Stimulated activated naive B cell treated with anti-CD40 and anti-IgM and Interleukin-4, amounts not matched to agents 10 μg/mL and 1 μg/mL and 100 μg/mL, for 72 hours (primary cell): ENCODE measurements at regions not wholly inside any gene's neighbourhood (a gene's known extent, or its start where the extent isn't known, plus 50 kb on each side); places are given as distances from the start of the nearest gene placed in this dataset.

Source experiments
- ATAC-seq, 2 donors: fragments of 150-1000 bp; cut with Tn5 transposase; replicated peaks; 2 replicates each; pipeline ENCODE4 v1.10.0; 2021; ENCODE audit warnings: moderate library complexity in 1 of 2
- DNase-seq: peaks from one replicate; pipeline ENCODE4 v3.0.0; 2021
- H3K27ac Mint-ChIP-seq: one replicate; pipeline ENCODE4 v1.8.0; 2022; ENCODE audit warnings: mild to moderate bottlenecking, mixed read lengths
- H3K27me3 Mint-ChIP-seq, 2 donors: one replicate each; pipeline ENCODE4 v1.8.0; 2022; ENCODE audit warnings: mixed read lengths in 2 of 2
- H3K36me3 Mint-ChIP-seq, 2 donors: one replicate each; pipeline ENCODE4 v1.8.0; 2022; ENCODE audit warnings: mixed read lengths in 2 of 2, mild to moderate bottlenecking in 1 of 2
- H3K4me1 Mint-ChIP-seq, 2 donors: one replicate each; pipeline ENCODE4 v1.8.0; 2022; ENCODE audit warnings: mixed read lengths in 2 of 2, mild to moderate bottlenecking in 1 of 2
- H3K4me3 Mint-ChIP-seq, 2 donors: one replicate each; pipeline ENCODE4 v1.8.0; 2022; ENCODE audit warnings: mild to moderate bottlenecking in 2 of 2, mixed read lengths in 2 of 2, moderate library complexity in 1 of 2
- H3K9me3 Mint-ChIP-seq, 2 donors: one replicate each; pipeline ENCODE4 v1.8.0; 2022; ENCODE audit warnings: mixed read lengths in 2 of 2, mild to moderate bottlenecking in 1 of 2

DNA sequence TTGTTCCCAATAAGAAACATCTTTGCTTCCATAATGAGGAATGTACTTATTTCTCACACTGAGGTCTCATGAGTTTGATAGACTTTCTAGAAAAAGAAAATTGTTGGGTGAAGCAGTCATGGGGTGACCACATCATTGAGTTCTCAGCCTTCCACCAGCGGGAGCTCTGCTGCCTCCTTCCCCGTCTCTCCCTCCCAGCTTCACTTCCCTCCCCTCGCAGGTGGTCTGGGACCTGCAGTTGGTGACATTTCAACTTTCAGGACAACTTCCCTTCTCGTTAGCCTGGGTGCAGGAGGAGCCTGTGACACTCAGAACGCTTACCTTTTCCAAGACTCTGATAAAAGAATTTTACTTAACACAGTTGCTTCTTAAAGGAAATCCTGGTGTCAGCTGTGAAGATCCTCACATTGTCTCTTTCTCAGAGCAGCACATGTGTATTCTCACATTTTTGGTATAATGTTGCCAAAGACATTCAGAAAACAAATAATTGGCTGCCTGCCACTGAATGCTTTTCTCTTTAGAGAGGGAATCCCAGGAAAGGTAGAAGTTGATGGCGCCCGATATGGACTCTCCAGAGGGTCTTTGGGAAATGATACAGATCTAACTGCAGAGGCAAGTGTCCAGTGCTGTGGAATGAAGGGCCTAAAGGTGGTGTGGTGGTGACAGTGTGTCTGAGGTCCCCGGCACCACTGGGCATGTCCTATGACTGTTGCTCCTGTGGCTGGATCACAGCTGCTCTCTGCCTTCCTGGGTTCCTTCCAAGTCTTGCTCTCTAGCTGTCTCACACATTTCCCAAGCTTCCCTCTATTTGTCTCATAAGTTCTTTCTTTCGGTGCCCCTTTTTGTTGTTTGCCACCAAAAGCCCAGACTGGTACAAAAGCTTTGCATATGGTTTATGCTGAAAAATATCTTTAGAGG lies 238.1 kb downstream of the GAS1 start:
- DNase-seq (no peak), ATAC-seq (no peak)
- H3K9me3 Mint-ChIP-seq = no peaks in the 10 kb centered on the region
- H3K27me3 Mint-ChIP-seq = peaks cover 0 to 4% of the 10 kb centered on the region in 2 donors
- no peak overlapping the region for H3K4me3 Mint-ChIP-seq
- no peaks in the 10 kb centered on the region for H3K36me3 Mint-ChIP-seq
- H3K4me1 Mint-ChIP-seq = no peaks in the 10 kb centered on the region
- no peak overlapping the region for H3K27ac Mint-ChIP-seq

DNA sequence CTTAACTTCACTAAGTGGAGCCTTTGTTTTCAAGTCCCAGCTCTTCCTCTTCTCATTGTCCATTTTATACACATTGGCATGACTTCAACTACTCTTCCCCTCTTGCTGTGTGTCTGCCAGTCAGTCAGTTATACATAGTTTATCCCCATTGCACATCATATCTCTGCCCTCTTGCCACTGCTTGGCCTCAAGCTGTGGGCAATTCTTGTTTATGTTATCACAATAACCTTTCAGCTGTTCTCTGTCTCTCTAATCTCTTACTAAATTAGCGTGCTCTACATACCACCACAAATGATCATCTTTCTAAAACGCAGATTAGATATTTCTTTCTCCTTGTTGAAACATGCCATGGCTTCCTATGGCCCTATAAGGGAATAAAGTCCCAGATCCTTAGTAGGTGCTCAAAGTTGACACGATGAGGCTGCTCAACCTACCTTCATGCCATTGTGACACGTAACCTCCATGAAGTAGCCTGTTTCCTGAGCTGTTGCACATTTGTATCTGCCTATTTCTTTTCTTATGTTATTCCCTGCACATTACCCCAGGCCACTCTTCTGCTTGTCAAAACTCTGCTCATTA lies 239.3 kb downstream of the GAS1 start:
- ATAC-seq (no peak), DNase-seq (no peak)
- Mint-ChIP-seq H3K36me3 (no peaks in the 10 kb centered on the region), H3K9me3 (no peaks in the 10 kb centered on the region), H3K4me1 (no peaks in the 10 kb centered on the region), H3K27me3 (peaks cover 0 to 4% of the 10 kb centered on the region in 2 donors), H3K27ac (no peak overlapping the region), H3K4me3 (no peak overlapping the region)

DNA sequence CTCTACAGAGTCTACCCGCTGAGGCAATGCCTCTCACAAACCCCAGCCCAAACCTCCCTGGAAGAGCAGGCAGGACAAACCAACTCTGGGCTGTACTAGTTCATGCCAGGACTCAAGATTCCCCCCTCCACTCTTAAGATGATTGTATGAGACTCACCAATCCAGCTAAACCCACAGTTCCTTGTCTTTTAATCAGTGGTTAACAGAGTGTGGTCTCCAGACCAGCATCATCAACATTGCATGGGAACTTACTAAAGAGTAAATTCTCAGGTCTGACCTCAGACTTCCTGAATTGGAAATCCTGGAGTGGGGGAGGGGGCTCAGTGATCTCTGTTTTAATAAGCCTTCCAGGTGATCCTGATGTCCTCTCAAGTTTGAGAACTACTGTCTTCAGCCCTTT lies 240.9 kb downstream of the GAS1 start:
- ATAC-seq (no peak), DNase-seq (no peak)
- Mint-ChIP-seq H3K27me3 (peaks cover 0 to 4% of the 10 kb centered on the region in 2 donors), H3K4me3 (no peak overlapping the region), H3K27ac (no peak overlapping the region), H3K36me3 (no peaks in the 10 kb centered on the region), H3K9me3 (no peaks in the 10 kb centered on the region), H3K4me1 (no peaks in the 10 kb centered on the region)

DNA sequence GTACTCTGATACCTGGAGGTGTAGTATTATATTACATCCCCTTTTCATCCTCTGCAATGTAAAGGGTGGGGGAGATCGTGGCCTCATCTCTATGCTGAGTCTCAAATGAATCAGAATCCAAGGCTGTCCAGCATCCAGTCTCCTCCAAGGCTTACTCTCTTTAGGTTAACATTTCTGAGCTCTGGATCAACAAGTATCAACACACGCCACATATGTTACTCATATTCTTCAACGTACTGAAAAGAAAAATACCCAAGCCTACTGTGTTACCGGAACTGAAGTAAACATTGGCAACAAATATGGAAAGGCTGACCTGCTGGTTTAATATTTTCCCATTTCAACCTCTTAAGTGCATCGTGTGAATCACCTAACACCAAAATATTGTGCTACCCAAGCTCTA lies 241.8 kb downstream of the GAS1 start:
- Mint-ChIP-seq H3K9me3 (peaks cover 0 to 2% of the 10 kb centered on the region in 2 donors), H3K4me3 (no peak overlapping the region), H3K27ac (no peak overlapping the region), H3K36me3 (no peaks in the 10 kb centered on the region), H3K27me3 (peaks cover 0 to 4% of the 10 kb centered on the region in 2 donors), H3K4me1 (no peaks in the 10 kb centered on the region)
- DNase-seq = no peak
- no peak for ATAC-seq

DNA sequence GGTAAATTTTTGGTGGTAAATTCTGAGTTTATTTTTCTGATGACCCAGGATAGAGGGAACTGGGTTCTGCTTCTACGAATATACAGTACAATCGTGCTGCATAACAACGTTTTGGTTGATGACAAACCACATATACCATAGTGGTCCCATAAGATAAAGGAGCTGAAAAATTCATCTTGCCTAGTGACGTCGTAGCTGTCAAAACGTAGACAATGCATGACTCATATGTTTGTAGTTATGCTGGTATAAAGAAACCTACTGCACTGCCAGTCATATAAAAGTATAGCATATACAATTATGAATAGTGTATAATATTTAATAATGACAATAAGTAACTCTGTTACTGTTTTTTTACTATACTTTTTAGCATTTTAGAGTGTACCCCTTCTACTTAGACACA lies 244.0 kb downstream of the GAS1 start:
- Mint-ChIP-seq H3K27me3 (peaks cover 0 to 4% of the 10 kb centered on the region in 2 donors), H3K9me3 (peaks cover 0 to 2% of the 10 kb centered on the region in 2 donors), H3K27ac (no peak overlapping the region), H3K4me3 (no peak overlapping the region), H3K4me1 (no peaks in the 10 kb centered on the region), H3K36me3 (no peaks in the 10 kb centered on the region)
- ATAC-seq (no peak), DNase-seq (no peak)

DNA sequence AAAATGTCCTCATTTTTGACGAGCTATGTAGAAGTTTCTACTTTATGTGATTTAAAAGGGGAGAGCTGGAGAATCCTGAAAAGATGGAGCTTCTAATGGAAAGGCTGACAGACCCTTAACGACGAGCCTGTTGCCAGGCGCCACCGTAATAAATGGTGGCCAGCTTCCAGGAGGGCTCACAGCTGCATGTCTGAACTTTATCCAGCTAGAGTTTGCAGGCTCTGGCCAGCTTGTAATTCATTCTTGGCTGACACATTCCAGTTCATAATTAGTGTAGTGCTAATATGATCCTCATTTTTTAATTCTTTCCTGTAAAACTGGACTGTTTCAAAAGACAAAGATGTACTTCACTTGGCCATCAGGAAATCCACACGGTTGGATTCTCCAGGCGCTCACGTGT lies 246.7 kb downstream of the GAS1 start:
- Mint-ChIP-seq H3K9me3 (peaks cover 0 to 3% of the 10 kb centered on the region in 2 donors), H3K36me3 (no peaks in the 10 kb centered on the region), H3K4me1 (no peaks in the 10 kb centered on the region), H3K27ac (no peak overlapping the region), H3K27me3 (peaks cover 0 to 4% of the 10 kb centered on the region in 2 donors), H3K4me3 (no peak overlapping the region)
- ATAC-seq = no peak
- no peak for DNase-seq

GRCh38 chr9:86697999-86698398 lies 249.3 kb downstream of the GAS1 start:
- peaks cover 0 to 3% of the 10 kb centered on the region in 2 donors for H3K9me3 Mint-ChIP-seq
- H3K36me3 Mint-ChIP-seq = no peaks in the 10 kb centered on the region
- H3K4me1 Mint-ChIP-seq = no peaks in the 10 kb centered on the region
- H3K27me3 Mint-ChIP-seq = no peaks in the 10 kb centered on the region
- DNase-seq = no peak
- no peak overlapping the region for H3K4me3 Mint-ChIP-seq
- no peak for ATAC-seq
- no peak overlapping the region for H3K27ac Mint-ChIP-seq

- Mint-ChIP-seq H3K4me3 (no peak overlapping the region), H3K27me3 (no peaks in the 10 kb centered on the region), H3K27ac (no peak overlapping the region), H3K9me3 (peaks cover 0 to 3% of the 10 kb centered on the region in 2 donors), H3K36me3 (no peaks in the 10 kb centered on the region), H3K4me1 (no peaks in the 10 kb centered on the region)
- ATAC-seq (no peak), DNase-seq (no peak)
Observed at GRCh38 chr9:86697213-86697612, 250.1 kb downstream of the GAS1 start.

DNA sequence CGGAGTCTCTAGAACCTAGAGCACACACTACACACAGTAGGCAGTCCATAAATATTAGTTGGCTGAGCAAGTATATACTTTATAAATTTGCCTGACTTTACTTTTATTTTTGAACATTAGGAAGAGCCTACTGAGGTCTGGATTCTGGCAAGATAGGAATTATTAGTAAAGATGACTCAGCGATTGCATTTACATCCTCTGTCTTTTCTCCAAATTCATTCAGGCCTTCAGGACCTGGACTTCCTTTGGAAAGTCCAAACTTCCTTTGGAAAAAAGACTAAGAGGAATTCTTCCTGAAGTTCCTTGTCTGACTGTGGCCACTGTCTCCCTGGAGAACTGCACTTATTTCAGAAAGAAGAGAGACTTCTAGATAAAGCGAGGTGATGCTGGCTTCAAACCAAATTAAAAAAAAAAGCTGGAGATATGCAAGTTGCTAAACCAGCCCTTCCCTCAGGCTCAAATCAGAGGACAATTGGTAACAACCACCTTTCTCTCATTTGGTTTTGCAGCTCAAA lies 251.3 kb downstream of the GAS1 start:
- ATAC-seq (no peak), DNase-seq (no peak)
- H3K27ac Mint-ChIP-seq = no peak overlapping the region
- H3K27me3 Mint-ChIP-seq = no peaks in the 10 kb centered on the region
- H3K4me1 Mint-ChIP-seq = no peaks in the 10 kb centered on the region
- H3K9me3 Mint-ChIP-seq = peaks cover 0 to 2% of the 10 kb centered on the region in 2 donors
- H3K4me3 Mint-ChIP-seq = no peak overlapping the region
- no peaks in the 10 kb centered on the region for H3K36me3 Mint-ChIP-seq

DNA sequence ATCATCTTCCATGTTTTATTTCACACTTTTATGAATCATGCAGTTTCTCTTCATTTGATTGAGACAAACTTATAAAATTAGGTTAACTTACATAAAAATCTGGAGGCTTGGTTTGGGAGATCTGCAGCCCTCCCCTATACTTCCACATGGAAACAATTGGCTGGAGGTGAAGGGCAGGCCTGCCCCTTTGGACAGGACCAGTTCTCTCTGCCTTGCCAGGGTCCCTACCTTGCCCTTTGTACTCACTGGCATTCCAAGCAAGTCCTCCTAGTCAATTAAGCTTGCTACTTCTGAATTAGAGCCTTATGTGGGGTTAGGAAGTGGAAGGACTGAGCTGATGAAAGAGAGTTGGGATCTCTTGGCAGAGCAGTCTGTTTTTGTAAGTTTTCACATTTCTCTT lies 257.3 kb downstream of the GAS1 start:
- Mint-ChIP-seq H3K4me3 (no peak overlapping the region), H3K27ac (no peak overlapping the region), H3K4me1 (no peaks in the 10 kb centered on the region), H3K27me3 (no peaks in the 10 kb centered on the region), H3K9me3 (no peaks in the 10 kb centered on the region), H3K36me3 (no peaks in the 10 kb centered on the region)
- DNase-seq = no peak
- no peak for ATAC-seq

DNA sequence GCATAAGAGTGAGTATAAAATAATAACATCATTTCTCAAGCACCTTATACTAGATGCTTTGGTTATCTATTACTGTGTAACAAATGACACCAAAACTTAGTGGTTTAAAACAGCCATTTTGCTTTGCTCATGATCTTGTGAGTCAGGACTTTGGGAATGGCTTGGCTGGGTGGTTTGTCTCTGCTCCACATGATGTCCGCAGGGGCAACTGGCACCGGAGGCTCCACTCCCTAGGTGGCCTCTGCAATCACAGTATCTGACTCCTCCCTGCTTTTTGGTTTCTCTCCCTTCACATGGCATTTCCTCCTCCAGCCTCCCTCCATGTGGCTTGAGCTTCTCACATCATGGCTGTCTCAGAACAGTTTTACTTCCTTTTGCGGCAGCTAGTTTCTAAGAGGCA lies 259.5 kb downstream of the GAS1 start:
- Mint-ChIP-seq H3K36me3 (no peaks in the 10 kb centered on the region), H3K27me3 (no peaks in the 10 kb centered on the region), H3K27ac (no peak overlapping the region), H3K4me1 (no peaks in the 10 kb centered on the region), H3K4me3 (no peak overlapping the region), H3K9me3 (no peaks in the 10 kb centered on the region)
- no peak for ATAC-seq
- no peak for DNase-seq

- DNase-seq (no peak), ATAC-seq (no peak)
- Mint-ChIP-seq H3K9me3 (no peaks in the 10 kb centered on the region), H3K4me1 (no peaks in the 10 kb centered on the region), H3K27me3 (no peaks in the 10 kb centered on the region), H3K4me3 (no peak overlapping the region), H3K27ac (no peak overlapping the region), H3K36me3 (no peaks in the 10 kb centered on the region)
Observed at GRCh38 chr9:86685556-86685955, 261.8 kb downstream of the GAS1 start.

DNA sequence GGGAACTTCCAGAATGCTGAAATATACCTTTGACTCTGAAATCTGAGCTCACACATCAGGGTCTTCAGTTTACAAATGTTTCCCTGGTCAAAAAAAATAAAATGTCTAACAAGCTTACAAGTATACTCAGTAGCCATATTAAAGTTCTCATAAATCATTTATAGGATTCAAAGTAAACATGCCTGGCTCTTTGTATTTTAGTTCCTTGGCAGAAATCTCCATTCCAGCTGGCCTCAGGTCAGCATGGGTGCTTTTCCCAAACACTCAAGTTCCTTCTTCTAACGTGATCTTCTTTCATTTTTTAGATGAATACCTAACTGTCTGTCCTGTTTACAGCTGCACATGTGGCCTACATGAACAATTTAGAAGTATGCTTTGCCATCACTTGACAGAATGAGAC lies 263.2 kb downstream of the GAS1 start:
- Mint-ChIP-seq H3K4me3 (no peak overlapping the region), H3K27ac (no peak overlapping the region), H3K36me3 (no peaks in the 10 kb centered on the region), H3K4me1 (no peaks in the 10 kb centered on the region), H3K27me3 (no peaks in the 10 kb centered on the region), H3K9me3 (no peaks in the 10 kb centered on the region)
- DNase-seq = no peak
- no peak for ATAC-seq

DNA sequence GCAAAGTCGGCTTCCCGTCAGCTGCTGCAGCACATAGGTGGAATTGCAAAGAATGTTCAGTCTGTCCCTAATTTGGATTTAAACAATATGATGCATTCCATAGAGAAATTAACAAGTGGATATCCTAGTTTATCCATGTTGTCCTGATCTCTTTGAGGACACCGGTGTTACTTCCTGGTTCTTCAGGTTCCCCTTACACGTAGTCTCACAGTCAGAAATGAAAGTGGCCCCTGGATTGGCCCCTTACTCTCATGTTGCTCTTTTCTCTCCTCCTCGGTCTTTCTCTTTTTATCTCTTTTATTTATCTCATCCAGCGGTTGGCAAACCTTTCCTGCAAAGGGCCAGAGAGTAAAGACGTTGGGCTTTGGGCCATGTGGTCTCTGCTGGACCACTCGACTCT lies 265.1 kb downstream of the GAS1 start:
- H3K9me3 Mint-ChIP-seq = no peaks in the 10 kb centered on the region
- H3K36me3 Mint-ChIP-seq = no peaks in the 10 kb centered on the region
- no peak for ATAC-seq
- H3K27me3 Mint-ChIP-seq = no peaks in the 10 kb centered on the region
- no peak overlapping the region for H3K4me3 Mint-ChIP-seq
- no peaks in the 10 kb centered on the region for H3K4me1 Mint-ChIP-seq
- H3K27ac Mint-ChIP-seq = no peak overlapping the region
- DNase-seq = no peak

DNA sequence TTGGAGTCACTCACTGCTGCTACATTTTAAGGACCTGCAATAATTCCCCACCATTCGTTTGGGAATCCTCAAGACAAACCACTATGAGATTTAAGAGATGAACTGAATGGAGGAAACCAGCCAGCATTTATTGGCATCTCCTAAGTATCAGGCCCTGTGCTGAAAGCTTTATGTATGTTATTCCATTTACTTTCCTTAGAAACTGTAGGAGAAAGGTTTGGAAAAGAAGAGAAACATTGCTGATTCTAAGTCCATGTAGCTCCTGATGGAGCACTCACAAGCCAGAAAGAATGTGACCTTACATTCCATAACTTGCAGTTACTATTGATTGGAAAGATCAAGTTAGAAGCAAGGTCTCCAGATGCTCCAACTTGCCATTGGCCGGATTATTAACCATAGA lies 267.4 kb downstream of the GAS1 start:
- H3K27ac Mint-ChIP-seq = no peak overlapping the region
- no peaks in the 10 kb centered on the region for H3K36me3 Mint-ChIP-seq
- H3K4me3 Mint-ChIP-seq = no peak overlapping the region
- H3K27me3 Mint-ChIP-seq = no peaks in the 10 kb centered on the region
- H3K4me1 Mint-ChIP-seq = no peaks in the 10 kb centered on the region
- ATAC-seq (no peak), DNase-seq (no peak)
- H3K9me3 Mint-ChIP-seq = no peaks in the 10 kb centered on the region
